Right lobe of liver (tissue), 4 donors: ENCODE measurements at regions not wholly inside any gene's neighbourhood (a gene's known extent, or its start where the extent isn't known, plus 50 kb on each side); places are given as distances from the start of the nearest gene placed in this dataset.

Source experiments
- POLR2A ChIP-seq: fragments of 450-650 bp; IDR thresholded peaks from one replicate; pipeline ENCODE4 v1.6.1; 2017; ENCODE audit warnings: antibody characterized with exemption, mild to moderate bottlenecking
- TF ChIP-seq, protein P1 (sequence below), 4 donors: fragments of 200-600 bp in 3 of 4; fragments of 450-650 bp in 1 of 4; IDR thresholded peaks; one replicate each; pipeline versions ENCODE4 v1.5.1 to v1.8.0; 2016 to 2022; ENCODE audit warnings: antibody characterized with exemption in 4 of 4, mild to moderate bottlenecking in 2 of 4
- donor health status: DM: no; HTN: no; CAD: no.
- donor health status: DM: no; HTN: no; CAD: no.
- donor health status: DM: no; HTN: yes; CAD: no.

- TF ChIP-seq, protein P1, sequence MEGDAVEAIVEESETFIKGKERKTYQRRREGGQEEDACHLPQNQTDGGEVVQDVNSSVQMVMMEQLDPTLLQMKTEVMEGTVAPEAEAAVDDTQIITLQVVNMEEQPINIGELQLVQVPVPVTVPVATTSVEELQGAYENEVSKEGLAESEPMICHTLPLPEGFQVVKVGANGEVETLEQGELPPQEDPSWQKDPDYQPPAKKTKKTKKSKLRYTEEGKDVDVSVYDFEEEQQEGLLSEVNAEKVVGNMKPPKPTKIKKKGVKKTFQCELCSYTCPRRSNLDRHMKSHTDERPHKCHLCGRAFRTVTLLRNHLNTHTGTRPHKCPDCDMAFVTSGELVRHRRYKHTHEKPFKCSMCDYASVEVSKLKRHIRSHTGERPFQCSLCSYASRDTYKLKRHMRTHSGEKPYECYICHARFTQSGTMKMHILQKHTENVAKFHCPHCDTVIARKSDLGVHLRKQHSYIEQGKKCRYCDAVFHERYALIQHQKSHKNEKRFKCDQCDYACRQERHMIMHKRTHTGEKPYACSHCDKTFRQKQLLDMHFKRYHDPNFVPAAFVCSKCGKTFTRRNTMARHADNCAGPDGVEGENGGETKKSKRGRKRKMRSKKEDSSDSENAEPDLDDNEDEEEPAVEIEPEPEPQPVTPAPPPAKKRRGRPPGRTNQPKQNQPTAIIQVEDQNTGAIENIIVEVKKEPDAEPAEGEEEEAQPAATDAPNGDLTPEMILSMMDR (IDR thresholded peaks at IDR 0.05): no peak
- no peak for TF ChIP-seq POLR2A
Measured at GRCh38 chr11:57905439-57905838, 118.2 kb upstream of the OR9Q1 start.
